ENCODE measurements at regions not wholly inside any gene's neighbourhood (a gene's known extent, or its start where the extent isn't known, plus 50 kb on each side); places are given as distances from the start of the nearest gene placed in this dataset.

DNA sequence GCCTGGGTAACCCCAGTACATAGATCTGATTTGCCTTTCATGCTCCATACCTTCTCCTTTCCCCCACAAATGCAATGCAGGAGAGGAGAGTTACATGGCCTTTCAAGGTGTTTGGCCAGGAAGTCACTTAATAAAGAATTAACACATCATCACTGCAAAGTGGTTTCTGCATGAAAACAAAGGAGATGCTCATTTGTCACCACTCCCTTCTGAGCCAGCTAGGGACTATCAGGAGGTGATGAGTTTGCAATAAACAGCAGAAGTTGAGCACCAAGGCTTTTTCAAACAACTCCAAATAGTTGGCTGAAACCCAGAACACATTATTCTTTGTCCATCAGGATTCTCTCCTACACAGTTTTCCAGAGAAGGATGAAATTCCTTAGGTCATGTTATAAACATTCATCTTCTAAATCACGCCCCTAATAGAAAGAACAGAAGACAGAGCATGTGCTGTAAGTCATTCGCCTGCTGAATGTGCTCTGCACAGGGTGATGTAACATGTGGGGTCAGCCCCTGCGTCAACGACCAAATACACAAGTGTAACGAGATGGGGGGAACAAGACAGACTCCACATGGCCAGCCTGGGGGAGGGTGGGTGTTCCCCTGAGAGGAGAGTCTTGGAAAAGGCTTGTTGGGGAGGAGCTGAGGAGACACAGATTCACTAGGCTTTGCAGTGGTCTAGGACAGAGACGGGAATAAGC lies 87.3 kb upstream of the RMDN2 start:
- FAIRE-seq = no peak
- TF ChIP-seq POLR2A (IDR thresholded peaks at IDR 0.05; ENCODE audit: low read depth, low read length) = no peak
- no peak for DNase-seq (ENCODE audit: insufficient read length, low spot score)

DNA sequence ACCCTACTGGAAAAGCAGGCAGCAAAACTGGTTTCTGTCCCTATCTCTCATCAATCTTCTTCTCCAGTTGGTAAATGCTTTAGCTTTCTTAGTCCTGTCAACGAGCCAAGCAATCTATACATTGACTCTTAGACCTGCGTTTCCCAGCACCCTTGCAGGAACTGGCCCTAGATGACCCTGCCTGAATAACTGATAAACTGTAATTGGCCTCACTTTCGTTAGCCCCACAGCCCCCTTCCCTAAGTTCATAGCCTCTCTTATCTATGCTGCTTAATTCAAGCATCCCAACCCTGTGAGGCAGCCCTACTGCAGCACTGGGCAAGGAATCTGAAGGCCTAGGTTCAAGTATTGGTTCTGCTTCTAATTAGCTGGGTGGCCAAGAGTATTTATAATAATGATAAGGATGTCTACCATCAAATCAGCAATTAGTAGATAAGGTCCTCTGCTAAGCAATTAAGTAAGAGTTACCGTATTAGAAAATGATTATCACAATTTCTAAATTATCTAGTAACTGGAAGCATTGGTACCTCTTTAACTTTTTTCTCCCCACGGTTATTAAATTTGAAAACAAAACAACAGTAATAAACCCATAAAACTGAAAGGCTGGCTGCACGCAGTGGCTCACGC lies 86.4 kb upstream of the RMDN2 start:
- no peak for TF ChIP-seq POLR2A (IDR thresholded peaks at IDR 0.05; ENCODE audit: low read depth, low read length)
- DNase-seq (ENCODE audit: insufficient read length, low spot score) = no peak
- FAIRE-seq = no peak

DNA sequence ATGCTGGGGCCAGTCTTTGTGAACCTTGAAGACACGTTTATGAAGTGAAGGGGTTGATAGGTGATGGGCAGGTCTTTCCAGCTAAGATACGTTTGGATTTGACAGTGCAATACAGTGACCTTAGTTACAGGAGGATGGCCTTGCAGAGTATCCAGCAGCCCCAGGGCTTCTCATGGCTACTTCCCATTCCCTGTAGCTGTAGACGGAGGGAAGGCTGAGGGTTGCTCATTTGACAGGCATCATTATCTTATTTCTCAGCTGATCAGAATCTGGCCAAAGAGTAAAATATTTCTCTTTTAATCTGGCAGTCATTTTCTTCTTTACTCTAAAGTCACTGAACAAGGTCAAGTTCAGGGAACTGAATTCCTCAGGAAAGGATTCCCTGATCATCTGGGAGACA lies 85.1 kb upstream of the RMDN2 start:
- TF ChIP-seq POLR2A (IDR thresholded peaks at IDR 0.05; ENCODE audit: low read depth, low read length) = no peak
- DNase-seq (ENCODE audit: insufficient read length, low spot score) (no peak), FAIRE-seq (no peak)

DNA sequence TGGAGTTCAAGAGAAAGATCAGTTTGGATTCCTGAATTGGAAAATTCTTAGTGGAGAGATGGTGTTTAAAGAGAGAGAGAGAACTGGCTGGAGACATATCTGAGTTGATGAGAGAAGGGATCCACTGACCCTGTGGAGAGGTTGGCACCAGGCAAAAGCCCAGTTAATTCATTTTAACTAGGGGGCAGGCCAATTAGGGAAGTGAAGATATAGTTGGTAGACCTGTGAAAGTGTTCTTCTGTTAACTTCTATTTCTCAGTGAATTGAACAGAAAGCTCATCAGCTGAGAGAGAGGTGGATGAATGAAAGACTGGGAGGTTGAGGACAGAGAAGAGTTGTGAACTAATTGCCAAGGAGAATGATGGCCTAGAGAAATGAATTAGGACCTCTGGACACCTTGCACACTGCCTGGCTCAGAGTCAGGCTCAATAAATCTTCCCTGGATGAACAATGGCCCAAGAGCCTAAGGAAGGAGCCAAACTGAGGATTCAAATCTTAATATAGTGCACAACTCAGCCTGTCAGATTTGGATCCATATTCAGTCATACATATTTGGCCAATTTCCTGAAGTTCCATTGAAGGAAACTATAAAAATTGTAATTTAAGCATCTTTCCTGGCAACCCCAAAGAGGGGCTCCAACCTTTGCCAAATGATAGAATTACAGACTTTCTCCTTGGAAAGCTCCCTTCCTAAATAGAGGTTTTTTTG lies 82.2 kb upstream of the RMDN2 start:
- DNase-seq (ENCODE audit: insufficient read length, low spot score) (no peak), FAIRE-seq (no peak)
- no peak for TF ChIP-seq POLR2A (IDR thresholded peaks at IDR 0.05; ENCODE audit: low read depth, low read length)

DNA sequence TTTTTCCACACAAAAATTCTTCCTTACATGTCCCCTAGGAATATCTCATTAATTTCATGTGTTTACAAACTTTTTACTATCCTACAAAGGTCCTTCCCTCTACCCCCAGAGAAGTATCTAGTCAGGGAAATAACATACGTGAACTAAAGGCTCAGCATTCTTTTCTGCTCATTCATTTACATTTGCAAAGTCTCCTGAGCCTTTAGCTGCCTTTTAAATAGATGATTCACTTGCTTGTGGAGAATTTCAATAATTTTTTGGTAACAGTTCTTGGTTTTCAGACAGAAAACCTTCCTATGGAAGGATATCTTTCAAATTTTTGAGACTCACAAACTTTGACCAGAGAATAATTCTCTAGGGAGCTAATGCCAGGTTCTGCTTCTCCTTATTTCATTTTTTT lies 81.5 kb upstream of the RMDN2 start:
- DNase-seq (ENCODE audit: insufficient read length, low spot score) (no peak), FAIRE-seq (no peak)
- no peak for TF ChIP-seq POLR2A (IDR thresholded peaks at IDR 0.05; ENCODE audit: low read depth, low read length)

DNA sequence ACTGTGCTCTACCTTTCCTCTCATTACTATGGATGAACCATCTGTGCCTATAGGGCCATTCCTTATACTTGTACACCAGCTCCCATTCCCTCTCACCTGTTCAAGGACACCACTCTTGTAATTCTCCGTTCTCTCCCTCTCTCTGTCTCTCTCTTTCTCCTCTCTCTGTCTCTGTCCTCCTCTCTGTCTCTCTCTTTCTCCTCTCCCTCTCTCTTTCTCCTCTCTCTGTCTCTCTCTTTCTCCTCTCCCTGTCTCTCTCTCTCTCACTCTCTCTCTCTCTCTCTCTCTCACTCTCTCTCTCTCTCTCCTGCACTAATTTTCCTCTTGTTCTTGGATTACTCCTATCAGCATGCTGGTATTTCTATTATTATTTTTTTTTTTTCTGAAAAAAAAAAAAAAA lies 78.9 kb upstream of the RMDN2 start:
- DNase-seq (ENCODE audit: insufficient read length, low spot score) (no peak), FAIRE-seq (no peak)
- TF ChIP-seq POLR2A (IDR thresholded peaks at IDR 0.05; ENCODE audit: low read depth, low read length) = no peak

DNA sequence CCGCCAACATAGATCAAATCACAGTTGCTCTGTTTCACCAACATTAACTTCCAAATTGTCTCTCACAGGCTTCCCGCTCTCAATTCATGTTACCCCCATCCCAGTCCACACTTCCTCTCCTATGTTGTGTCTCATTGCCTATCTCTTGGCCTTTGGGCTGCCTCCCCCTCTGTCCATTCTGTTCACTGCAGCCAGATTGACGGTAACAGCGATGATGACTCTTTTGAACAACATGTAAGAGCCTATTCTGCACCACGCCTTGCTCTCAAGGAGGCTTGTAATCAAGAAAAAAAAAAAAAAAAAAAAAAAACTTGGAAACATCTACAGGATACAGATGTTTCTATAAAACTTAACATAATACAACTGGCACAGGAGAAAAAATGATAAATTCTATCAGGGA lies 77.3 kb upstream of the RMDN2 start:
- DNase-seq (ENCODE audit: insufficient read length, low spot score) (no peak), FAIRE-seq (no peak)
- TF ChIP-seq POLR2A (IDR thresholded peaks at IDR 0.05; ENCODE audit: low read depth, low read length) = no peak

DNA sequence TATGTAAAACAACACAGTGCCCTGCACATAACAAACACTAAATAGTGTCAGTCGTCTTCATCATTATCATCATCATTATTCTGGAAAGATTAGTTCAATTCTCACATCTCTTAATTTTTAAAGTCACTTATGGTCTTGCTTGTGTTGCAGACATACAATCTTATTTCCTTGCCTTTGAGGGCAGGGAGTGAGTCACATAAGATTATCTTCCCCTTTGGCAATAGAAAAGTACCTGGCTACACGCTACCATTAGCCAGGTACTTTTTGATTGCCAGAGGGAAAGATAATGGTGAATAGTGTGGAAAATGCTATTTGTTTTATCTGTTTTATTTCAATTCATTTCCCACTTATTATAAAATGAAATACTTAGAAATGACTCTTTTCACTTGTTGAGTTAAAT lies 76.6 kb upstream of the RMDN2 start:
- DNase-seq (ENCODE audit: insufficient read length, low spot score) (no peak), FAIRE-seq (no peak)
- TF ChIP-seq POLR2A (IDR thresholded peaks at IDR 0.05; ENCODE audit: low read depth, low read length) = no peak

DNA sequence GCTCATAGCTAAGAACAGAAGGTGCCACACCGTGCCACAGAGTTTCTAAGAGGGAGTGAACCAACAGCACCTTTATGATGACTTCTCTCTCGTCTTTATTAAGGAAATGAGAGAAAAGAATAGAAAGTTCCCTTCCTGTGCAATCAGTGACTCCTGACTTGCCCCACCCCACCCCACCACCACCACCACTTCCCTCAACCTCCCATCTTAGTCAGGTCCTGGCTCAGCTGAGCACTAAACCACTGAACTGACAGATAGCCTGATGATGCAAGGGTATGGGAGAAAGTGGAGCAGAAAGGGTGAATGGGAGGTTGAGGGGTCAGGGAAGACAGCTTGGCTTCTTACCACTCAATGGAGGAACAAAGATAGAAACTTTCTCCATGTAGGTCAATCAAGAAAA lies 75.2 kb upstream of the RMDN2 start:
- FAIRE-seq (no peak), DNase-seq (ENCODE audit: insufficient read length, low spot score) (no peak)
- TF ChIP-seq POLR2A (IDR thresholded peaks at IDR 0.05; ENCODE audit: low read depth, low read length) = no peak

DNA sequence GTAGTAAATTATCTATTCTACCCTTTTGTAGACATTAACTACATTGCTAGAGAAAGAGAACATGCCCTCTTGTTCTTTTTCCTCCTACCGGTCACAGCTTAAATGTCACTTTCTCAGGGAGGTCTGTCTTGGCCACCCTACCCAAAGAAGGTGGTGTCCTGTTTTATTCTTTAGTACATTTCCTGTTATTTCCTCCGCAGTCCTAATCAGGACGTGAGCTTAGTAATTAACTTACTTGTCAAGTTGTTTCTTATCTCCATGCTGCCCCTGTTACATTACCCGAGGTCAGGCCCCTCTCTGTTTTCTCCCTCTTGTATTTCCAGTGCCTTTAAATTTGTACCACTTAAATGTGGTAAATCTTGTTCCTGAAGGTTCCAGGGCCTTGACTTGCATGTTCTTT lies 73.7 kb upstream of the RMDN2 start:
- TF ChIP-seq POLR2A (IDR thresholded peaks at IDR 0.05; ENCODE audit: low read depth, low read length) = no peak
- no peak for FAIRE-seq
- DNase-seq (ENCODE audit: insufficient read length, low spot score) = no peak

DNA sequence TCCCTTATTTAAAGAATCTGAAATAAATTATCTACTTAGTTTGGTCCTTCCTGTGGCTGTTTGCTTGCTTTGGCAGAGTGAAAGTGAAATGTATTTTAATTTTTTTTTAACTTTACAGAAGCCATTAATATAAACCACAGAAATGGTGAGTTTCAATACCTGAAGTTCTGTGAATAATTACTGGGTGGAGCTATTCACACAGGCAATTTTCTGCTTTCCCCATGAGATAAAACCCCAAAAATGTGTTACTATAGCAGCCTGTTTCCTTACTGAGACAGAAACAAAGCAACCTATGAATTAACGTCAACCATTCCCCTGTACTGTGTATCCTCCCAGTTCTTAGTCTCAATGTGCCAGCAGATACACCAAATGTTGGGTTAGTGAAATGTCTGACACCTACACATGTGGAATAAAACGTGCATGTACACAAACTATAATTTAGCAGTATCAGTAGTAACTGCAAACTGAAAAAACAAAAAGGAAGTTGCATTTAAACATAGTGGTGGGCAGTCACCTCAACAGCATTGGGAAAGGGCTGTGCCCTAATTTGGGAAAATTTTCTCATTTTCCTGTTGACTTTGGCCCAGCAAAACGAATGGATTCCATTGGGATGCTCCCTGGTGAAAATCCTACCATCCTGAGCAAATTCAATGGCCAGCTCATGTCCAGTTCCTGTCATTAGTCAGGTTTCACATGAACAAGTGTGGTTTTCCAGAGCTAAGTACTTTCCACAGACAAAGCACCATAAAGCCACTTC lies 73.1 kb upstream of the RMDN2 start:
- no peak for FAIRE-seq
- TF ChIP-seq POLR2A (IDR thresholded peaks at IDR 0.05; ENCODE audit: low read depth, low read length) = no peak
- no peak for DNase-seq (ENCODE audit: insufficient read length, low spot score)

DNA sequence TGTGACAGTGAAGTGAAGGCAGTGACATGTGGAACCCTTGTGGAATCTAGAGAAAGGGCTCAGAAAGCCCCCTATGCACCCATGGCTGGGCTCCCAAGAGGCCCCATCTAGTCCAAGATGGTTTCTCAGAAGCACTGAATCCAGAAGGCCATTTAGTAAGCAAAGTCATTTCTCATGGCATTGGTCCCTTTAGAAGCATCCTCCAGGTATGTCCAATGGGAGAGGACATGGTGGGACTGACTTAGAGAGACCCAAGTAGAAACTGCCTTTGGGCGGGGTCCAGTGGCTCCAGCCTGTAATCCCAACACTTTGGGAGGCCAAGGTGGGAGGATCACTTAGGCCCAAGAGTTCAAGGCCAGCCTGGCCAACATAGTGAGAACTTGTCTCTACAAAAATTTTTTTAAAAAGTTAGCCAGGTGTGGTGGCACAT lies 72.5 kb upstream of the RMDN2 start:
- FAIRE-seq = no peak
- DNase-seq (ENCODE audit: insufficient read length, low spot score) = no peak
- no peak for TF ChIP-seq POLR2A (IDR thresholded peaks at IDR 0.05; ENCODE audit: low read depth, low read length)

DNA sequence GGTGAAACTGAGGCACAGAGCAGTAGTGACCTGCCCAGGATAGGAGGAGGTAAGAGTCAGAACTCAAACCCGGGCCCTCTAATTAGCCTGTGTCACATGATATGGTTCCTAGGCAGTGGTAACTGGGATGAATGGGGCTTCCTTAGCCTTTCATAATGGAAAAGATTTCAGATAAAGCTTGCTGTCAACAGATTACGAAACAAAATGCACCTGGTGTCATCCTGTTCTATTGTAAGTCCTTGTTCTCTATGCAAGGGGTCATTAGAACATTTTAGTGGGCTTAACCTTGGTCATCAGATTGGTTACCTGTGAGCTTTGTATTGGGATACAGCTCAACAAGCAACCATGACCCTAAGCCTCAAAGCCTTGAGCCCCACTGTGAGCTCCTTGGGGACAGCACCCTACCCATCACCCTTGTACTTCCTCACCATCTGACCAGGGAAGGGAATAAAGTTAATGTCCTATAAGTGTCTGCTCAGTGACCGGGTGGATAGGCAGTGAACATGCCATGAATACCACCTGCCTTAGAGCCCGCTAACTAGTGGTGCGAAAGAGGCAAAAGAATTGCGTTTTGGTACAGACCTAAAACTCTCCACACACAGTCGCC lies 70.3 kb upstream of the RMDN2 start:
- DNase-seq (ENCODE audit: insufficient read length, low spot score) = no peak
- FAIRE-seq = no peak
- TF ChIP-seq POLR2A (IDR thresholded peaks at IDR 0.05; ENCODE audit: low read depth, low read length) = no peak

Measured in H54 (cell line).